Left ventricle myocardium inferior (tissue), 1 donor: ENCODE measurements at regions not wholly inside any gene's neighbourhood (a gene's known extent, or its start where the extent isn't known, plus 50 kb on each side); places are given as distances from the start of the nearest gene placed in this dataset.

Experiments
- DNase-seq: peaks from one replicate; pipeline ENCODE4 v3.0.0-alpha.2; 2020
- H3K27ac ChIP-seq: fragments of 200-600 bp; replicated peaks from 2 replicates; pipeline ENCODE4 v1.8.0; 2021
- H3K27me3 ChIP-seq: fragments of 200-600 bp; 2 replicates; pipeline ENCODE4 v1.8.0; 2021; ENCODE audit warnings: low read depth
- H3K36me3 ChIP-seq: fragments of 200-600 bp; 2 replicates; pipeline ENCODE4 v1.8.0; 2021
- H3K4me1 ChIP-seq: fragments of 200-600 bp; 2 replicates; pipeline ENCODE4 v1.8.0; 2021
- H3K4me3 ChIP-seq: fragments of 200-600 bp; 2 replicates; pipeline ENCODE4 v1.8.0; 2021; ENCODE audit warnings: mild to moderate bottlenecking, moderate library complexity
- H3K9me3 ChIP-seq: fragments of 200-600 bp; replicated peaks from 2 replicates; pipeline ENCODE4 v1.8.0; 2021
- intact Hi-C: fragments of 100-400 bp; cut with micrococcal nuclease; formaldehyde crosslinking; loops from one replicate; pipeline ENCODE4 v1.11.0; 2022
- TF ChIP-seq, protein P1 (sequence below): fragments of 200-600 bp; IDR thresholded peaks from 2 replicates; pipeline ENCODE4 v1.8.0; 2021; ENCODE audit warnings: antibody characterized with exemption, mild to moderate bottlenecking, borderline replicate concordance
- donor health status: DM: no; HTN: yes; CAD: no; lungs with severe emphysema.

DNA sequence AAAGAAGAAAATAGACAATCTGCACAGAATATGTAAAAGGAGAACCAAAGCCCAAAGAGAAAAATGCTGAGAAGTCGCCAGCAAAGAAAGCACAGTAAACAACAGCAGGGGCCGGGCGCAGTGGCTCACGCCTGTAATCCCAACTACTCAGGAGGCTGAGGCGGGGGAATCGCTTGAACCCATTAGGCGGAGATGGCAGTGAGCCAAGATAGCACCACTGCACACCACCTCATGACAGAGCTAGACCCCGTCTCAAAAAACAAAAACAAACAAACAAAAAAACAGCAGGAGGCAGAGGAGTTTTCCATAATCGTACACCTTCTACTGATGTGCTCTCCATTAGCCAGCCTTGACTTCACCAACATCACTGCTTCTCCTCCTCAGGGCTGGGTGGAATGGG is 153.2 kb downstream of the LYPLAL1 start:
- intact Hi-C loops: no loop called here
- peaks cover 15% of the 10 kb centered on the region for H3K36me3 ChIP-seq
- no peak overlapping the region for H3K4me3 ChIP-seq
- H3K4me1 ChIP-seq: peaks cover 15% of the 10 kb centered on the region
- no peaks in the 10 kb centered on the region for H3K9me3 ChIP-seq
- no peak overlapping the region for H3K27ac ChIP-seq
- no peak for DNase-seq
- TF ChIP-seq, protein P1, sequence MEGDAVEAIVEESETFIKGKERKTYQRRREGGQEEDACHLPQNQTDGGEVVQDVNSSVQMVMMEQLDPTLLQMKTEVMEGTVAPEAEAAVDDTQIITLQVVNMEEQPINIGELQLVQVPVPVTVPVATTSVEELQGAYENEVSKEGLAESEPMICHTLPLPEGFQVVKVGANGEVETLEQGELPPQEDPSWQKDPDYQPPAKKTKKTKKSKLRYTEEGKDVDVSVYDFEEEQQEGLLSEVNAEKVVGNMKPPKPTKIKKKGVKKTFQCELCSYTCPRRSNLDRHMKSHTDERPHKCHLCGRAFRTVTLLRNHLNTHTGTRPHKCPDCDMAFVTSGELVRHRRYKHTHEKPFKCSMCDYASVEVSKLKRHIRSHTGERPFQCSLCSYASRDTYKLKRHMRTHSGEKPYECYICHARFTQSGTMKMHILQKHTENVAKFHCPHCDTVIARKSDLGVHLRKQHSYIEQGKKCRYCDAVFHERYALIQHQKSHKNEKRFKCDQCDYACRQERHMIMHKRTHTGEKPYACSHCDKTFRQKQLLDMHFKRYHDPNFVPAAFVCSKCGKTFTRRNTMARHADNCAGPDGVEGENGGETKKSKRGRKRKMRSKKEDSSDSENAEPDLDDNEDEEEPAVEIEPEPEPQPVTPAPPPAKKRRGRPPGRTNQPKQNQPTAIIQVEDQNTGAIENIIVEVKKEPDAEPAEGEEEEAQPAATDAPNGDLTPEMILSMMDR: no peak
- no peaks in the 10 kb centered on the region for H3K27me3 ChIP-seq

DNA sequence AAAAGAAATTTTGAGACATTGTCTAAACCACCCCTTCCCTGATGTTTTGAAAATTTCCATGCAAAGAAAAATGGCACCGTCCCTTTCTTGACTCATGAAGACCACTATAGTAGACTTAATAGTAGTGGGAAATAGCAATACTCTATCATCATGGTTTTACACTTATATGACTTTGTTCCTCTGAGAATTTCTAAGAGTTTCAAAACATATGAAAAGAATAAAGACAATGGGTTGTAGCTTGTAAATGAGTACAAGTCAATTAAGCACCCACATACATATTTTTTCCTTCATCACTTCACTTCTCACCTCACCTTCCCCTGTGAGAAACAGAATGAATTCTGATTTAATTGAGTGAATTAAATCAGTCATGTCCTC is 151.7 kb downstream of the LYPLAL1 start:
- Histone ChIP-seq H3K4me1 (peaks cover 18% of the 10 kb centered on the region), H3K27me3 (no peaks in the 10 kb centered on the region), H3K4me3 (no peak overlapping the region), H3K9me3 (no peaks in the 10 kb centered on the region), H3K36me3 (peaks cover 15% of the 10 kb centered on the region), H3K27ac (no peak overlapping the region)
- DNase-seq: no peak
- intact Hi-C loops: no loop called here
- TF ChIP-seq, protein P1: no peak

DNA sequence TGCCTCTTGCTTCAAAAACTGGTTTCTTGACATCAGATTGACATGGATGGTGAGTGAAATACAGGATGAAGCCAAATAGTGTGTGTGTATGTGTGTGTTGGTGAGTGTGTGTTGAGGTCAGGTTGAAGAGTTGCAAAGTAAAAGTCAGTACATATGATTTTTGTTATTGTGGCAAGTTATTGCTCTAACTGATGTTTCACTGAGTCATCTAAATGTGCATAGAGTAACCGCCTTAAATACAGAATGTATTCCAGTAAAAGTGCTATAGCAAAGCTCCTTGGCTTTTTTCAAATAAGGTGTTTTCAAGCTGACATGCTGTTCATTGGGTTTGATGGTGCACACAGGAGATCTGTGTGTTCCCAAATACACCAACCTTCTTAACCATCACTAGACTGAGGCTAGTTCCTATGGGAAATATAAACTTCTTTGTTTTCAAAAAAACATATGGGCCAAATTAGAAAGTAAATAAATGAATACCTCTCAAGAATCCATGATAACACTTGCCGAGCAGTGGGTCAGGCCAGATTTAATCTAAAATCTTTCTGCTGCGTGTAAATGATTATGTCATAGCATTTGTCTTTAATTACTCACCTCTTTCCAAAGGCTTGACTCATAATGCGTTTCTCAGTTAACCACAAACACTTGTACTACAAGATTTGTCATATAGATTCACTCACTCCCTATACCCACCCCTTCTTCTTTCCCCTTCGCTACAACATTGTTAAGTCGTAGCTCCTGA is 151.1 kb downstream of the LYPLAL1 start:
- no peaks in the 10 kb centered on the region for H3K9me3 ChIP-seq
- H3K36me3 ChIP-seq: peaks cover 15% of the 10 kb centered on the region
- no peak overlapping the region for H3K27ac ChIP-seq
- H3K4me3 ChIP-seq: no peak overlapping the region
- H3K27me3 ChIP-seq: no peaks in the 10 kb centered on the region
- H3K4me1 ChIP-seq: peaks cover 18% of the 10 kb centered on the region
- TF ChIP-seq, protein P1: no peak
- intact Hi-C loops: no loop called here
- no peak for DNase-seq

DNA sequence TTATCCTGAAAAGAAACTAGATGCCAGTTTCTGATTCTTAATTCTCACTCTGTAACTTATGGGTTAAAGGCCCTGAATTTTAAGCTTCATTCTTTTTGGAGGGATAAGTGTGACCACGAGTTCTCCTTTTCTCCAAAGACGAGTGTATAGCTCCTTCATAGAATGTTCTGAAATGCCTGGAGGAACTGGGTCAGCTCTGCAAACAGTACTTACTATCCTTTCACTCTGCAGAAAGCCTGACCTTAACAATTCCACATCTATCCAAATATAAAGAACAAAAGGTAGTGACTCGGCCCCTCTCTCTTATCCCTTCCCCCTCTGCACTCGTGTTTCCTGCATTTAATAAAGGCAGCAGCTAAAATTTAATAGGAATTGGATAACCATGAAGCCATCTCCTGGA is 150.5 kb downstream of the LYPLAL1 start:
- DNase-seq: no peak
- H3K4me1 ChIP-seq: peaks cover 18% of the 10 kb centered on the region
- no peak overlapping the region for H3K27ac ChIP-seq

DNA sequence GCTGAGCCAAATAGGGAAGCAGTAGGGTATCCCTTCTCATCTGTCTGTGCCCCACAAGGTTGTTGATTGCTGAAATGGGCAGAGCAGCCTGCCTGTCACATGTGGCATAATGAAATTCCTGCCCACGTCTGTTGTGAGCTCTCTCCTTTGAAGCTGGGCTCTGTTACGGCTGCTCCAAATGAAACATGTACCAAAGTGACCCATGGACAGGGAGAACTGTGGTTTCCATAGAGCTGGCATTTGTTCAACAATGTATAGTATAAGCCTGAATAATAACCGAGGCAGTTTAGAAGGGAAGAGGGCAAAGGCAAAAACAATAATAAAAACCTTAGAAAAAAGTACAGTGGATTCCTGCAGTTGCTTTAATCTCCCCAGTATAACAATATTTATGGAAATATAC is 149.7 kb downstream of the LYPLAL1 start:
- Histone ChIP-seq H3K36me3 (peaks cover 15% of the 10 kb centered on the region), H3K9me3 (no peaks in the 10 kb centered on the region), H3K4me1 (peaks cover 18% of the 10 kb centered on the region), H3K27me3 (no peaks in the 10 kb centered on the region), H3K27ac (no peak overlapping the region), H3K4me3 (no peak overlapping the region)
- DNase-seq: no peak
- TF ChIP-seq, protein P1: no peak
- intact Hi-C loops: no loop called here

More for the DNA sequence above, 150.5 kb downstream of the LYPLAL1 start:
- Histone ChIP-seq H3K4me3 (no peak overlapping the region), H3K9me3 (no peaks in the 10 kb centered on the region), H3K27me3 (no peaks in the 10 kb centered on the region), H3K36me3 (peaks cover 15% of the 10 kb centered on the region)
- intact Hi-C loops: no loop called here
- TF ChIP-seq, protein P1: no peak
